GM18519 (cell line): ENCODE measurements at regions not wholly inside any gene's neighbourhood (a gene's known extent, or its start where the extent isn't known, plus 50 kb on each side); places are given as distances from the start of the nearest gene placed in this dataset.
"Not testable (repeated sequence)": the region's sequence is repeated elsewhere in the genome, so short reads cannot be mapped to it uniquely, and the experiment has no call there.

Experiments
- ATAC-seq: cut with Tn5 transposase; IDR thresholded peaks from one replicate; pipeline ENCODE4 v1.9.1; 2021; ENCODE audit warnings: mild to moderate bottlenecking, moderate library complexity; ENCODE audit not compliant: unreplicated experiment, low FRiP score

- no peak for ATAC-seq
Observed at GRCh38 chr6:145561095-145562072, 173.9 kb downstream of the EPM2A start.

GRCh38 chr6:145562771-145563615 is 172.3 kb downstream of the EPM2A start:
- no peak for ATAC-seq

- no peak for ATAC-seq
Observed at GRCh38 chr6:145564553-145564952, 170.8 kb downstream of the EPM2A start.

GRCh38 chr6:145567684-145568252 is 167.6 kb downstream of the EPM2A start:
- ATAC-seq = no peak

- ATAC-seq = no peak
Observed at GRCh38 chr6:145569140-145569539, 166.2 kb downstream of the EPM2A start.

DNA sequence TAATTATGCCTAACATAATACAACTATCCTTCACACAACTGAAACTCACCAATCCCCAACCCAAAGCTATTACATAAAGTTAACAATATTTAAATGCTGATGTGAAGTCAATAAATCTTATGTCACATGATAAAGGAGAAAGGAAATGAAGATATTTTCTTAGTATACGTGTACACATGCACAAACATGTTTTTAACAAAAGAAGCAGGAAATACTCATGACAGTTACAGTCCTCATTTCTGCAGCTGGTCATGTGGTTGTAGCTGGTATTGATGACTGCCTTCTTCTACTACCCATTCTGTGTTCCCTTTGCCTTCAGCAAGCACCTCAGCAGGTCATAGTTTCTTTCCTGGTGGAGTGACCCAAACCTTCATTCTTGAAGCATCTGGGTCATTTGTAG is 165.0 kb downstream of the EPM2A start:
- not testable (repeated sequence) for ATAC-seq

GRCh38 chr6:145574269-145574668 is 161.1 kb downstream of the EPM2A start:
- not testable (repeated sequence) for ATAC-seq
